ENCODE measurements at regions not wholly inside any gene's neighbourhood (a gene's known extent, or its start where the extent isn't known, plus 50 kb on each side); places are given as distances from the start of the nearest gene placed in this dataset.
A peak's percentile ranks its signal among the peaks of the same experiment; 100 is the strongest.

GRCh38 chr11:45086526-45086925 lies 59.9 kb upstream of the PRDM11 start:
- peak overlapping the region in 1 of 21 experiments; percentile 14 for H3K27ac ChIP-seq

GRCh38 chr11:45087086-45087899 lies 59.1 kb upstream of the PRDM11 start:
- Histone ChIP-seq H3K27ac (peak overlapping the region in 7 of 21 experiments; percentile 5 to 79 (median 23)), H3K4me3 (no peak overlapping the region)

More at GRCh38 chr11:45086526-45086925, 59.9 kb upstream of the PRDM11 start:
- H3K4me3 ChIP-seq: no peak overlapping the region

- Histone ChIP-seq H3K4me3 (no peak overlapping the region), H3K27ac (peak overlapping the region in 8 of 21 experiments; percentile 5 to 79 (median 28))
Measured at GRCh38 chr11:45087900-45088160, 58.6 kb upstream of the PRDM11 start.

GRCh38 chr11:45089251-45089650 lies 57.2 kb upstream of the PRDM11 start:
- Histone ChIP-seq H3K4me3 (no peak overlapping the region), H3K27ac (peak overlapping the region in 18 of 21 experiments; percentile 28 to 93 (median 76))

- H3K27ac ChIP-seq: peak overlapping the region in 19 of 21 experiments; percentile 28 to 93 (median 74)
- H3K4me3 ChIP-seq: no peak overlapping the region
Measured at GRCh38 chr11:45089676-45090499, 56.6 kb upstream of the PRDM11 start.

GRCh38 chr11:45090607-45091006 lies 55.8 kb upstream of the PRDM11 start:
- Histone ChIP-seq H3K4me3 (no peak overlapping the region), H3K27ac (peak overlapping the region in 5 of 21 experiments; percentile 7 to 93 (median 88))

GRCh38 chr11:45091563-45092403 lies 54.7 kb upstream of the PRDM11 start:
- peak overlapping the region in 4 of 21 experiments; percentile 17 to 60 (median 36) for H3K27ac ChIP-seq
- H3K4me3 ChIP-seq: no peak overlapping the region

GRCh38 chr11:45092404-45092785 lies 54.0 kb upstream of the PRDM11 start:
- Histone ChIP-seq H3K27ac (peak overlapping the region in 1 of 21 experiments; percentile 60), H3K4me3 (no peak overlapping the region)

- Histone ChIP-seq H3K4me3 (no peak overlapping the region), H3K27ac (no peak overlapping the region)
Measured at GRCh38 chr11:45092901-45093760, 53.3 kb upstream of the PRDM11 start.

GRCh38 chr11:45093761-45094455 lies 52.5 kb upstream of the PRDM11 start:
- no peak overlapping the region for H3K27ac ChIP-seq
- H3K4me3 ChIP-seq: no peak overlapping the region

GRCh38 chr11:45094958-45095690 lies 51.3 kb upstream of the PRDM11 start:
- H3K4me3 ChIP-seq: no peak overlapping the region
- no peak overlapping the region for H3K27ac ChIP-seq

GRCh38 chr11:45095691-45096010 lies 50.8 kb upstream of the PRDM11 start:
- Histone ChIP-seq H3K27ac (no peak overlapping the region), H3K4me3 (no peak overlapping the region)

GRCh38 chr11:45096636-45097035 lies 49.8 kb upstream of the PRDM11 start:
- H3K4me3 ChIP-seq: no peak overlapping the region
- no peak overlapping the region for H3K27ac ChIP-seq
